ENCODE measurements at regions not wholly inside any gene's neighbourhood (a gene's known extent, or its start where the extent isn't known, plus 50 kb on each side); places are given as distances from the start of the nearest gene placed in this dataset.

DNA sequence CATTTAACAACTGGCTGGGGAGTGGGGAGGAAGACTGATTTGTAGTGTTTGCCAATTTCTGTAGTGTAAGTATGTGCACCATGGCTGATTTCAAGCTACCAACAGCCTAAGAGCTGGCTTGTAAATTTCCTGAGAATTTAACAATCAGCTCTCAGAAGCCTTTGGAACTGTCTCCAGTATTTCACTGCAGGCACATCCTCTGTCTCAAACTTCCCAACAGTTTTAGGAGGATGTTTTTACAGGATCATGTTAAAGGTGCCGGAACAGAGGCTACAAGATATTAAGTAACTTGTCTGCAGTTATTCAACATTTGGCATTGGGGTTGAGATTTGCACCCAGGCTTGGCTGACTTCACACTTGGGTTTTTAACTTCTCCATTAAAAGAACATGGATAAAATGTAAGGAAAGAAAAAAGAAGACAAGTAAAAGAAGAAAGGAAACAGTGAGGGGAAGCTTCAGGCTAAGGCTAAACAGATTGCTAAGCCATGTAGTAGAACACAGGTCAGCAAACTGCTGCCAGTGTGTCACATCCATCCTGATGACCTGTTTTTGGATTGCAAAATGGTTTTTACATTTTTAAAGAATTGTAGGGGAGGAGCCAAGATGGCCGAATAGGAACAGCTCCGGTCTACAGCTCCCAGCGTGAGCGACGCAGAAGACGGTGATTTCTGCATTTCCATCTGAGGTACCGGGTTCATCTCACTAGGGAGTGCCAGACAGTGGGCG lies 204.8 kb upstream of the SESN3 start:
- Histone ChIP-seq H3K9me3 (ENCODE audit: insufficient read depth, low read length, severe bottlenecking) (no peaks in the 10 kb centered on the region), H4K20me1 (ENCODE audit: insufficient read depth, low read length) (no peaks in the 10 kb centered on the region), H3K36me3 (ENCODE audit: insufficient read depth, low read length) (no peaks in the 10 kb centered on the region), H3K9ac (ENCODE audit: low read depth, low read length) (no peak overlapping the region), H3K27ac (ENCODE audit: low read length) (no peak overlapping the region), H3K79me2 (ENCODE audit: insufficient read depth, low read length) (no peaks in the 10 kb centered on the region), H2AFZ (ENCODE audit: low read depth, low read length) (no peak overlapping the region), H3K4me3 (ENCODE audit: low read depth in 1 of 2, low read length in 2 of 2) (no peak overlapping the region), H3K27me3 (ENCODE audit: insufficient read depth, low read length, poor library complexity) (no peaks in the 10 kb centered on the region), H3K4me1 (ENCODE audit: insufficient read depth, low read length) (no peaks in the 10 kb centered on the region), H3K4me2 (ENCODE audit: insufficient read depth, low read length) (no peak overlapping the region)
- no peak for TF ChIP-seq EZH2 (IDR thresholded peaks at IDR 0.05; ENCODE audit: borderline replicate concordance, low read depth, low read length, severe bottlenecking)
- ATAC-seq (ENCODE audit: insufficient read depth, low read depth) (no peak), DNase-seq (no peak)

DNA sequence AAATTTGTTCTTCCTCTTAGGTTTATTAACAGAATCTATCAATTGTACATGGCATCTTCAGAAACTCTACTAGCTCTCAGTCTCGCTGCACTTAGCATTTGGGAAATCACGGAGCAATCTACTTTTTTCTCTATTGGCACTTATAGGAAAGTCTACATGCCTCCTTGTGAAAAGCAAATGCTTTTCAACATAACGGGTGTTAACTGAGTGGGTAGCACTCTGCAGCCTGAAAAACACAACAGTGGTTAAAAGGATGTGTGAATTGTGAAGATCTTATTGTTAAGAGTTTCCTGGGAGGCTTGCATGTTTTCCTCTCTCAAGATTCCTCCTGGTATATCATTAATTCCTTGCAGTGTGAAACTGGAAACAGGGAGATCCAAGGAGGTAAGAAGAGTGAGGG lies 204.2 kb upstream of the SESN3 start:
- TF ChIP-seq, protein P1, sequence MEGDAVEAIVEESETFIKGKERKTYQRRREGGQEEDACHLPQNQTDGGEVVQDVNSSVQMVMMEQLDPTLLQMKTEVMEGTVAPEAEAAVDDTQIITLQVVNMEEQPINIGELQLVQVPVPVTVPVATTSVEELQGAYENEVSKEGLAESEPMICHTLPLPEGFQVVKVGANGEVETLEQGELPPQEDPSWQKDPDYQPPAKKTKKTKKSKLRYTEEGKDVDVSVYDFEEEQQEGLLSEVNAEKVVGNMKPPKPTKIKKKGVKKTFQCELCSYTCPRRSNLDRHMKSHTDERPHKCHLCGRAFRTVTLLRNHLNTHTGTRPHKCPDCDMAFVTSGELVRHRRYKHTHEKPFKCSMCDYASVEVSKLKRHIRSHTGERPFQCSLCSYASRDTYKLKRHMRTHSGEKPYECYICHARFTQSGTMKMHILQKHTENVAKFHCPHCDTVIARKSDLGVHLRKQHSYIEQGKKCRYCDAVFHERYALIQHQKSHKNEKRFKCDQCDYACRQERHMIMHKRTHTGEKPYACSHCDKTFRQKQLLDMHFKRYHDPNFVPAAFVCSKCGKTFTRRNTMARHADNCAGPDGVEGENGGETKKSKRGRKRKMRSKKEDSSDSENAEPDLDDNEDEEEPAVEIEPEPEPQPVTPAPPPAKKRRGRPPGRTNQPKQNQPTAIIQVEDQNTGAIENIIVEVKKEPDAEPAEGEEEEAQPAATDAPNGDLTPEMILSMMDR (IDR thresholded peaks at IDR 0.05; ENCODE audit: borderline replicate concordance, extremely low read depth, low read length, poor library complexity, severe bottlenecking) = no peak
- no peak for TF ChIP-seq EZH2 (IDR thresholded peaks at IDR 0.05; ENCODE audit: borderline replicate concordance, low read depth, low read length, severe bottlenecking)
- DNase-seq = no peak
- no peak for ATAC-seq (ENCODE audit: insufficient read depth, low read depth)
- no peaks in the 10 kb centered on the region for H3K9me3 ChIP-seq (ENCODE audit: insufficient read depth, low read length, severe bottlenecking)
- H2AFZ ChIP-seq (ENCODE audit: low read depth, low read length) = no peak overlapping the region
- no peak overlapping the region for H3K4me2 ChIP-seq (ENCODE audit: insufficient read depth, low read length)
- H3K27ac ChIP-seq (ENCODE audit: low read length) = no peak overlapping the region
- no peak overlapping the region for H3K4me3 ChIP-seq (ENCODE audit: low read depth in 1 of 2, low read length in 2 of 2)
- no peaks in the 10 kb centered on the region for H3K4me1 ChIP-seq (ENCODE audit: insufficient read depth, low read length)
- H3K9ac ChIP-seq (ENCODE audit: low read depth, low read length) = no peak overlapping the region
- no peaks in the 10 kb centered on the region for H3K36me3 ChIP-seq (ENCODE audit: insufficient read depth, low read length)
- no peaks in the 10 kb centered on the region for H3K27me3 ChIP-seq (ENCODE audit: insufficient read depth, low read length, poor library complexity)
- no peaks in the 10 kb centered on the region for H3K79me2 ChIP-seq (ENCODE audit: insufficient read depth, low read length)
- H4K20me1 ChIP-seq (ENCODE audit: insufficient read depth, low read length) = no peaks in the 10 kb centered on the region

DNA sequence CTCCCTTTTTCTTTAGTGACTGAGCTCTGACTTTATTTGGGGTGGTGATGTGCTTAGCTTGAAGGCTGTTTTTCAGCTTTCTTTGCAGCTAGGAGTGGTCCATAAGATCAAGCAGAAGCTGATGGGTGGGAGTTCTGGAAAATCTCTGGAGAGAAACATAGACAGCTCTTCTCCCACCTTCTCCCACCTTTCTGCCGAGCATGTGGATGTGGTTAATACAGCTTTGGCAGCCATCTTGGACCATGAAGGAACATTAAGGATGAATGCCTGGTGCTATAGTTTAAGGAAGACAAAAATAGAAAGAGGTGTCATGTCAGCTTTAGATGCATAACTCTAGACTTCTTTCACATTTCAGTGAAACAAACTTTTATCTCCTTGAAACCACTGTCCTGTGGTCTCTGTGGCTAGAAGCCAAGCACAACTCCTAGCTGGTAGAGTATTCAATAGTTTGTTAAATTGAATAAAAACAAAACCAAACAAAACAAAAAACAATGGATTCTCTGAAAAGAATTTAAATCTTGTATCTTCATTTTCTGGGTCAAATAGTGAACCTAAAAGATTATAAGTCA lies 203.6 kb upstream of the SESN3 start:
- Histone ChIP-seq H3K27ac (ENCODE audit: low read length) (no peak overlapping the region), H4K20me1 (ENCODE audit: insufficient read depth, low read length) (no peaks in the 10 kb centered on the region), H3K79me2 (ENCODE audit: insufficient read depth, low read length) (no peaks in the 10 kb centered on the region), H3K4me2 (ENCODE audit: insufficient read depth, low read length) (no peak overlapping the region), H3K27me3 (ENCODE audit: insufficient read depth, low read length, poor library complexity) (no peaks in the 10 kb centered on the region), H3K9me3 (ENCODE audit: insufficient read depth, low read length, severe bottlenecking) (no peaks in the 10 kb centered on the region), H3K4me1 (ENCODE audit: insufficient read depth, low read length) (no peaks in the 10 kb centered on the region), H3K4me3 (ENCODE audit: low read depth in 1 of 2, low read length in 2 of 2) (no peak overlapping the region), H3K36me3 (ENCODE audit: insufficient read depth, low read length) (no peaks in the 10 kb centered on the region), H2AFZ (ENCODE audit: low read depth, low read length) (no peak overlapping the region), H3K9ac (ENCODE audit: low read depth, low read length) (no peak overlapping the region)
- ATAC-seq (ENCODE audit: insufficient read depth, low read depth) (no peak), DNase-seq (no peak)
- TF ChIP-seq, protein P1 (IDR thresholded peaks at IDR 0.05; ENCODE audit: borderline replicate concordance, extremely low read depth, low read length, poor library complexity, severe bottlenecking) = no peak
- no peak for TF ChIP-seq EZH2 (IDR thresholded peaks at IDR 0.05; ENCODE audit: borderline replicate concordance, low read depth, low read length, severe bottlenecking)

DNA sequence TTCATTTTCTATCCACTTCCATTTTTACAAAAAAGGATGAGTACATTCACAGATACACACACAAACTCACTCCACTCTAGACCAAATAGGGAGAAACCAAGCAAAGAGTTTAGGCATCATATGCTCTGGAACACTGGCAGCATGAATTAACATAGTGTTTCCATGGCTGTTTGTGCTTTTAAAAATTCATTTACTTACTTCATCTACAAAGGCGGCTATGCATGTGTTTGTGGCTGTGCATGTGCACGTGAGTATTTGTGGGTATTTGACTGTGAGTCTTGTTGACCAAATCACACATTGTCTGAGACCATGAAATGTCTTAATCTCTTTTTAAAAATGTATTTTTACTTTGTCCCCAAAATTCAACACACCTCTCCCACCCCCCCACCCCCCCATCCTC lies 203.0 kb upstream of the SESN3 start:
- no peaks in the 10 kb centered on the region for H3K79me2 ChIP-seq (ENCODE audit: insufficient read depth, low read length)
- no peak overlapping the region for H3K4me2 ChIP-seq (ENCODE audit: insufficient read depth, low read length)
- no peak for ATAC-seq (ENCODE audit: insufficient read depth, low read depth)
- H3K27me3 ChIP-seq (ENCODE audit: insufficient read depth, low read length, poor library complexity) = no peaks in the 10 kb centered on the region
- TF ChIP-seq EZH2 (IDR thresholded peaks at IDR 0.05; ENCODE audit: borderline replicate concordance, low read depth, low read length, severe bottlenecking) = no peak
- TF ChIP-seq, protein P1 (IDR thresholded peaks at IDR 0.05; ENCODE audit: borderline replicate concordance, extremely low read depth, low read length, poor library complexity, severe bottlenecking) = no peak
- H3K27ac ChIP-seq (ENCODE audit: low read length) = no peak overlapping the region
- H3K4me1 ChIP-seq (ENCODE audit: insufficient read depth, low read length) = no peaks in the 10 kb centered on the region
- H3K4me3 ChIP-seq (ENCODE audit: low read depth in 1 of 2, low read length in 2 of 2) = no peak overlapping the region
- H3K9me3 ChIP-seq (ENCODE audit: insufficient read depth, low read length, severe bottlenecking) = no peaks in the 10 kb centered on the region
- H4K20me1 ChIP-seq (ENCODE audit: insufficient read depth, low read length) = no peaks in the 10 kb centered on the region
- no peak for DNase-seq
- no peak overlapping the region for H3K9ac ChIP-seq (ENCODE audit: low read depth, low read length)
- no peaks in the 10 kb centered on the region for H3K36me3 ChIP-seq (ENCODE audit: insufficient read depth, low read length)
- no peak overlapping the region for H2AFZ ChIP-seq (ENCODE audit: low read depth, low read length)

All from DND-41 (cell line).